Activated T-helper 1 cell treated with anti-CD3 and anti-CD28 coated beads, Interleukin-12 subunit alpha, Interleukin-12 subunit beta, Interleukin-2, Interleukin-4 antibody, amounts not matched to agents 30 ng/mL and 10 ng/mL and 1 ng/mL, durations not matched to agents 14 hours and 24 hours and 36 hours (primary cell): ENCODE measurements at regions not wholly inside any gene's neighbourhood (a gene's known extent, or its start where the extent isn't known, plus 50 kb on each side); places are given as distances from the start of the nearest gene placed in this dataset.

Source experiments
- DNase-seq: peaks from one replicate; pipeline ENCODE4 v3.0.0; 2021; ENCODE audit warnings: low spot score
- H3K27ac Mint-ChIP-seq: one replicate; pipeline ENCODE4 v1.8.0; 2021; ENCODE audit warnings: mild to moderate bottlenecking, mixed read lengths
- H3K27me3 Mint-ChIP-seq: one replicate; pipeline ENCODE4 v1.8.0; 2022; ENCODE audit warnings: mild to moderate bottlenecking, moderate library complexity, mixed read lengths; ENCODE audit not compliant: insufficient read depth
- H3K36me3 Mint-ChIP-seq: one replicate; pipeline ENCODE4 v1.8.0; 2021; ENCODE audit warnings: low read depth, mixed read lengths
- H3K4me1 Mint-ChIP-seq: one replicate; pipeline ENCODE4 v1.8.0; 2021; ENCODE audit warnings: low read depth, mixed read lengths
- H3K4me3 Mint-ChIP-seq: one replicate; pipeline ENCODE4 v1.8.0; 2021; ENCODE audit warnings: mild to moderate bottlenecking, moderate library complexity, mixed read lengths
- H3K9me3 Mint-ChIP-seq: one replicate; pipeline ENCODE4 v1.8.0; 2021; ENCODE audit warnings: mixed read lengths
- intact Hi-C: fragments of 100-400 bp; cut with micrococcal nuclease; formaldehyde crosslinking; loops from one replicate; pipeline ENCODE4 v1.15.1; 2024

DNA sequence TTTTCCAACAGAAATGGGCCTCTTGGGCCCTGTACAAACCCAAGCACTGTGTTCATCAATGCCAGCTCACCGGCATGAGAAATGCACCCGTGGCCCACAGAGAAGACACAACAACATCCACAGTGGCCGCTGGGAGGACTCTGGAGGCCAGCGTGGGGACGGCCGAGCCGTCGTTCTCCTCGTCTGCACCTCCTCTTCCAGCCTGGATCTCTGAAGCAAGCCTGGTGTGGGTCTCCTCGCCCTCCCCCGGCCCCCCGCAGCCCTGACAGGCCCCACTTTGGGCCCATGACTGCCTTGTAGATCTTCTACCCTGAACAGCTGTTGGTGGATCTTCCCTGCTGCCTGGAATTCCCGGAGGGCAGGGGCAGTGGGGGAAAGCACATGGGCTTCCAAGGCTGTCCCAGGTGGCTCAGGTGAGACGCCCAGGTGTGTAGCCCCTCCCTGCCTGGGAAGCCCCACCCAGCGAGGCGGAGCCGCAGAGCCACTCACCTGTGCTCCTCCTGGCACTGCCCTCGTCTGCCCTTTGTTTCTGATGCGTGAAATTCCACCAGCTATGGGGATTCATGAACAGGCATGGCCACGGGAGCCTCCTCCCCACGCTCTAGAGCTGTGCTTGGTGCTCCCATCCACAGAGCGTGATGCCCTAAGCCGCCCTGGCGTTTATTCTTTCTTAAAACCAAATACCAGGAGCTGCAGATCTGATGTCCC is 225.9 kb downstream of the BRD1 start:
- H3K9me3 Mint-ChIP-seq, result peaks cover 17% of the 10 kb centered on the region
- H3K36me3 Mint-ChIP-seq, result peaks cover 1% of the 10 kb centered on the region
- no peak overlapping the region for H3K27ac Mint-ChIP-seq
- intact Hi-C loops, result no loop called here
- no peak for DNase-seq
- H3K4me3 Mint-ChIP-seq, result no peak overlapping the region
- no peaks in the 10 kb centered on the region for H3K27me3 Mint-ChIP-seq
- no peaks in the 10 kb centered on the region for H3K4me1 Mint-ChIP-seq

DNA sequence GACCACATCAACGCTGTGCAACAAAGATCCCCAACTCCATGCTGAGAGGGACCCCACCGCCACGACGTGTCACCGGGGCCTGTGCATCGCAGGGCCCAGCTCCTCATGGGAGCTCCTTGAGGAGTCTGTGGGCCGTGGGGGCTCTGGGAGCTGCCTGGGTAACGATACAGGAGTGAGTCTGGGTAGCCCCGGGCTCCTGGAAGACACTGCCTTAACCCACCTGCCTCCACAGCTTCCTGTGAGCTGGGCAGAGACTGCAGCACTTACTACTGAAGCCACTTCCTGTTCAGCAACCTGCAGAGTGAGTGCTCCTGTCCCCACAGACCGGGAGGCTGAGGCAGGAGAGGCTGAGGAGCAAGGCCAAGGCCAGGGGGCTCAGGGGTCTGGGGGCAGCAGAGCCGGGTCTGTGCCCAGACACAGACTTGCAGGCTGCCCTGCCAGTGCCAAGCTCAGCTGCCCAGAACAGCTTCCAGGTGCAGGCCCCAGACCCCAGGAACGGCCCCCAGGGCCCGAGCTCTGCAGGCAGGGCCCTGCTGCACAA is 226.7 kb downstream of the BRD1 start:
- H3K4me1 Mint-ChIP-seq, result no peaks in the 10 kb centered on the region
- no peak overlapping the region for H3K4me3 Mint-ChIP-seq
- H3K27ac Mint-ChIP-seq, result no peak overlapping the region
- peaks cover 17% of the 10 kb centered on the region for H3K9me3 Mint-ChIP-seq
- peaks cover 1% of the 10 kb centered on the region for H3K36me3 Mint-ChIP-seq
- intact Hi-C loops, result no loop called here
- no peak for DNase-seq
- no peaks in the 10 kb centered on the region for H3K27me3 Mint-ChIP-seq

DNA sequence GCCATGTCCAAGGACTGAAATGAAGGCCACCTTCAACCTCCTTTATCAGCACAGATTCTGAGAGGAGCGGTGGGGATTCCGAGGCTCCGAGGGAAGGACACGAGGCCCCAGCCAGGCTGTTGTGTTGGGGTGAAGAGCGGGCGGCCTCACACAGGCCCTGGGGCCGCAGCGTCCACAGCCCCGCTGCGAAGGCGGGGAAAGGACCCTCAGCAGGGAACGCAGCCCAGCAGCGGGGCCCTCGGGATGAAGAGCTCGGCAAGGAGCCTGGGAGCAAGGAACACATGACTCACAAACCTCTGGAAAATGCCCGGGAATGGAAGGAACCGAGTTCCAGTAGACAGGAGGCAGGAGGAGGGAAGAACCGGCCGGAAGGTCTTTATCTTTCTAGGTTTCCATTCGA is 227.2 kb downstream of the BRD1 start:
- H3K4me3 Mint-ChIP-seq, result no peak overlapping the region
- H3K27me3 Mint-ChIP-seq, result no peaks in the 10 kb centered on the region
- intact Hi-C loops, result no loop called here
- peaks cover 1% of the 10 kb centered on the region for H3K36me3 Mint-ChIP-seq
- peaks cover 17% of the 10 kb centered on the region for H3K9me3 Mint-ChIP-seq
- H3K4me1 Mint-ChIP-seq, result no peaks in the 10 kb centered on the region
- no peak overlapping the region for H3K27ac Mint-ChIP-seq
- DNase-seq, result no peak

DNA sequence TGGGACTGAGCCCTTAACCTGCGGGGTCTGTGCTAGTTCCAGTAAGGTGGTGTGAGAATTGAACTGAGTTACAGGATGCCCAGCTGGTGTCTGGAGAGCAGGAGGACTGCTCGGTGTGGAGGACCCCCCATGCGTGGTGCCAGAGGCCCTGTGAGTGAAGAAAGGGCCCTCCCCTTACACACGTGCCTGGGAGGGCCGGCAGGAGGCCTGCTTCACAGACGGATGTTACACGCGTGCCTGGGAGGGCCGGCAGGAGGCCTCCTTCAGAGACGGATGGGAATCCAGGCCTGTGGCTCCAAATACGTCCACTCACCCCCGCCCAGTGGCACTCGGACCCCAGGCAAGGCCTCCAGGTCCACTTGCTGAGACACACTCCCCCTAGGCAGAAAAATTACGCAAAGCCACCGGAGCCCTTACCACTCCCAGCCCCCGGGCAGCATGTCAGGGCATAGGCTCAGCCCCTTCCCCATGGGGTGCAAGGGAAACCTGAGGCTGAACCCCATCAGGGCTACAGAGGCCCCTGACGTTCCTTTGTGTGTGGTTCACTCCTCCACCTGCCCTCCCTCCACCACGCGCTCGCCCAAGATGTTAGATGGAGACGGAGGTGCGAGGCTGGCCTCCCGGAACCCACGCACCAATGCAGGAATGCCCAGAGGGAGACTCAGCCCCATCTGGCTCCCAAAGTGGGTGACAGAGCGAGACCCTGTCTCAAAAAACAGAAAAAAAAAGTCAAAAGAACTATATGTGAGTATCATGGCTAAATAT is 227.8 kb downstream of the BRD1 start:
- intact Hi-C loops, result no loop called here
- no peak overlapping the region for H3K27ac Mint-ChIP-seq
- H3K4me3 Mint-ChIP-seq, result no peak overlapping the region
- H3K27me3 Mint-ChIP-seq, result no peaks in the 10 kb centered on the region
- no peaks in the 10 kb centered on the region for H3K4me1 Mint-ChIP-seq
- no peaks in the 10 kb centered on the region for H3K36me3 Mint-ChIP-seq
- no peak for DNase-seq
- peaks cover 11% of the 10 kb centered on the region for H3K9me3 Mint-ChIP-seq

DNA sequence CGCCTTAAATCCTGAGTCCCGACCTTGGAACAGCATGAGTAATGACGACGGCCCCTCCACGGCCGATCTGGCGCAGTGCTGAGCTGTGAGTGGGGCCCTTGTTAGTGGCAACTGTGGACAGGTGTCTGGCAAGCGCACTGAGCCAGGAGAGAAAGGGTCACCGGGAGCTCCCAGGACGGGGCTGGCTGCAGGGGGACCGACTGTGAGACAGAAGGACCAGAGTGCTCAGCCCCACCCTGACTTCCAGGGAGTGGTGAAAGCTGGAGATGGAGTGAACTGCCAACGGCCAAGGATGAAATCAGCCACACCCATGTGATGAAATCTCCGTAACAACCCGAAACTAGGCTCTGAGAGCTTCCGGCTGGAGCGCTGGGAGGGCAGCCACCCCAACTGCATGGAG is 228.6 kb downstream of the BRD1 start:
- Mint-ChIP-seq H3K36me3 (peaks cover 2% of the 10 kb centered on the region), H3K4me3 (no peak overlapping the region), H3K27me3 (no peaks in the 10 kb centered on the region), H3K9me3 (peaks cover 3% of the 10 kb centered on the region), H3K27ac (no peak overlapping the region), H3K4me1 (no peaks in the 10 kb centered on the region)
- no peak for DNase-seq
- intact Hi-C loops, result no loop called here

DNA sequence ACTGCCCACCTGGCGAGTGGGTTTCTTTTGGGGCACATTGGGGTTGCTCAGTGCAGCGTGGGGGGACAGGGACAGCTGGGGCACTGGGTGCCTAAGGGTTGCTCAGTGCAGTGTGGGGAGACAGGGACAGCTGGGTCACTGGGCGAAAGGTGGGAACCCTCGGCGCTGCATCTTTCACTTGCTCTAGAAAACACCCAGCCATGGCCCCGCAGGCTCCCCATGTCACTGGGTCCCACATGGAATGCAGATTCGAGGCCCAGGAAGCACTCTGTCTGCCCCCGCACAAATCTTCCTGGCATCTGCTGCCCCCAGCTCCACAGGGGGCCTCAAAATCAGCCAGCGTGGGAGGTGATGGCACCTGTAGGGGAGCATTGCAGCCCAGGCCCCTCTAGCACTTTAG is 229.3 kb downstream of the BRD1 start:
- Mint-ChIP-seq H3K36me3 (peaks cover 2% of the 10 kb centered on the region), H3K4me1 (no peaks in the 10 kb centered on the region), H3K27me3 (no peaks in the 10 kb centered on the region), H3K27ac (no peak overlapping the region), H3K4me3 (no peak overlapping the region), H3K9me3 (no peaks in the 10 kb centered on the region)
- no peak for DNase-seq
- intact Hi-C loops, result no loop called here

DNA sequence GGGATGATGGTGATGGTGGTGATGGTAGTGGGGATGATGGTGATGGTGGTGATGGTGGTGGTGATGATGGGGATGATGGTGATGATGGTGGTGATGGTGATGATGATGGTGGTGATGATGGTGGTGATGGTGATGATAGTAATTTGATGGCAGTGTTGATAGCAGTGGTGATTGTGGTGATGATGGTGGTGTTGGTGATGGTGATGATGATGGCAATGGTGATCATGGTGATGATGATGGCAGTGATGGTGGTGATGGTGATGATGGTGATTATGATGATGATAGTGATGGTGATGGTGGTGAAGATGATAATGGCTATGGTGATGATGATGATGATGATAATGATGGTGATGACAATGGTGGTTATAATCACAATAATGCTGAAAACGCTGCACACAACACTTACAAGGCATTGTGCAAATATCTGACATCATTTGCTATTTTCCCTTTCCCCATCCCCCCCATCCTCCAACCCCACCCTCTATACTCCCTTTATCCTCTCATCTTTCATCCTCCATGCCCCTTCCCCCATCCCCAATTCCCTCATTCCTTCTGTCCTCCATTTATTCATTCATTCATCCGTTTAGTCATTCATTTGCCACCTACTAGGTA is 230.1 kb downstream of the BRD1 start:
- Mint-ChIP-seq H3K27me3 (no peaks in the 10 kb centered on the region), H3K36me3 (peaks cover 2% of the 10 kb centered on the region), H3K4me3 (no peak overlapping the region), H3K27ac (no peak overlapping the region), H3K4me1 (no peaks in the 10 kb centered on the region), H3K9me3 (no peaks in the 10 kb centered on the region)
- no peak for DNase-seq
- intact Hi-C loops, result no loop called here

DNA sequence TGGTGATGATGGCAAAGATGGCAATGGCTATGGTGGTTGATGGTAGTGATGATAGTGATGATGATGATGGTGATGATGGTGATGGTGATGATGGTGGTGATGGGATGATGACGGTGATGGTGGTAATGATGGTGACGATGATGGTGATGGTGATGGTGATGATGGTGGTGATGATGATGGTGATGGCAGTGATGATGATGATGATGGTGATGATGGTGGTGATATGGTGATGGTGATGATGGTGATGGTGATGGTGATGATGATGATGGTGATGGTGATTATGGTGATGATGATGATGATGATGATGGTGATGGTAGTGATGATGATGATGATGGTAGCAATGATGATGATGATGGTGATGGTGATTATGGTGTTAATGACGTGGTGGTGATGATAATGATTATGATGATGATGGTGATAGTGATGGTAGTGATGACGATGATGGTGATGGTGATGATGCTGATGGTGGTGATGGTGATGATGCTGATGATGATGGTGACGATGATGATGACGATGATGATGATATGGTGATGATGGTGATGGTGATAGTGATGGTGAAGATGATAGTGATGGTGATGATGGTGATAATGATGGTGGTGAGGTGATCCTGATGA is 232.1 kb downstream of the BRD1 start:
- Mint-ChIP-seq H3K36me3 (peaks cover 2% of the 10 kb centered on the region), H3K27ac (no peak overlapping the region), H3K27me3 (no peaks in the 10 kb centered on the region), H3K9me3 (no peaks in the 10 kb centered on the region), H3K4me1 (no peaks in the 10 kb centered on the region), H3K4me3 (no peak overlapping the region)
- intact Hi-C loops, result no loop called here
- no peak for DNase-seq

DNA sequence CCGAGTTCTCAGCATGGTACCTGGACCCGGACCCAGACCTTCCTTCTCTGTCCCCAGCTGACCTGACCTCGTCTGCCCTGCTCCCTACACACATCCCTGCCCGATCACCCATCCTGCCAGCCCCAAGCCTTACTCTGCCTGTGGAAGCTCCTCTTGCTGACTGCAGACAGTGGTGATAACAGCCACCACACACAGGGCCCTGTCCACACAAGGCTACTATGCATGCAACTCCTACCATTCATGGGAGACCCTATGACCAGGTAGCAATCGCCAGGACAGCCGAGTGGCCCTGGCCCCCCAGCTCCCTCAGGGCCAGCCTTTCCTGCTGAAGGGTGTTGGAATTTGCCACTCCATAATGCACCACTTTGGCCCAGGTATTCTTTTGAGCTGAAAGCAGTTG is 233.6 kb downstream of the BRD1 start:
- H3K27me3 Mint-ChIP-seq, result no peaks in the 10 kb centered on the region
- peaks cover 2% of the 10 kb centered on the region for H3K36me3 Mint-ChIP-seq
- intact Hi-C loops, result no loop called here
- no peaks in the 10 kb centered on the region for H3K4me1 Mint-ChIP-seq
- no peak for DNase-seq
- no peaks in the 10 kb centered on the region for H3K9me3 Mint-ChIP-seq
- H3K4me3 Mint-ChIP-seq, result no peak overlapping the region
- no peak overlapping the region for H3K27ac Mint-ChIP-seq

DNA sequence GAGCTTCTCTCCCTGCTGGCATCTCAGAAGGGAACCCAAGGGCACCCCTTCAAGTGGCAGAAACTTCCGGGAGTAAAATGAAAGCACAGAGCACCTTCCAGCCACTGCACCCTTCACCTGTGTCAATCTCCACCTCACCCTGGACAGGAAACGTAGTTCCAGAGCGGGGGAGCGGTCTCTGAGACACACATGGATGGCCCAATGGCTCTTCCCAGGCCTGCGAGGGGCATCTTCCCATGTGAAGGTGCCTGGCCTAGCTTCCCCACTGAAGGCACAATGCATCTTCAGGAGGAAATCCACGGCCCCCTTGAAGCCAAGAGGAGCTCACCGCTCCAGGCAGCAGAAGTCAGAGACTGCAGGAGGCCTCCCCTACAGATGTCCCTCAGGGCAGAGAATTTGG is 234.2 kb downstream of the BRD1 start:
- H3K27me3 Mint-ChIP-seq, result no peaks in the 10 kb centered on the region
- DNase-seq, result no peak
- peaks cover 2% of the 10 kb centered on the region for H3K36me3 Mint-ChIP-seq
- no peaks in the 10 kb centered on the region for H3K9me3 Mint-ChIP-seq
- no peaks in the 10 kb centered on the region for H3K4me1 Mint-ChIP-seq
- H3K27ac Mint-ChIP-seq, result no peak overlapping the region
- no peak overlapping the region for H3K4me3 Mint-ChIP-seq
- intact Hi-C loops, result no loop called here

DNA sequence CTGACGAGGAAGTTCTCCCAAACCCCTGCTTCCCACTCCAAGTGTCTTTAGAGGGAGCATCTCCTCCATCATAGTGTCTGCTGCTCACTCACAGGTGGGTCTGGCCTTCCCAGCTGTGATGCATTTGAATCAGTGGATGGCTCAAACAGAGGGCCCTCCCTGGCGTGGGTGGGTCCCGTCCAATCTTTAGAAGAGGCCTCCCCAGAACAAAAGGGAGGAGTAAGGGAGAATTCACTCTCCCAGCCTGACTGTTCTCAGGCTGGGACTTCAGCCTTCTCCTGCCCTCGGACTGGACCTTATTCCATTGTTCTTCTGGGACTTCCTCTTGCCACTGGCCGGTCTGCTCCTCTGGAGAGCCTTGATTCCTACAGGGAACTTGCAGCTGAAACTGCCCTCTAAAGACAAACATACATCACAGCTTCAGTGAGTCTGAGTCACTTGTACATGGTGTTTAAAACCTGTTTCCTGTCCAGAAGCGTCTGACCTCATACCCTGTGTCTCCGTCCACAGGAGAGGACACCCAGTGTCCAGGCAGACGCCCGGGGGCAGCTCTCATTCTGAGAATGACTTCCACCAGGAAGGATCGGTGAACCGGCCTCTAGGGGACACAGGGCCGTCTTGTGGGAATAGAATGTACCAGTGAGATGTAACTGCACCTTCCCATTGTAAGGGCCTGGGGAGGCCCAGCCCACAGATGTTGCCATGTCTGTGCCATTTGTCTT is 234.7 kb downstream of the BRD1 start:
- intact Hi-C loops, result no loop called here
- Mint-ChIP-seq H3K27me3 (no peaks in the 10 kb centered on the region), H3K27ac (no peak overlapping the region), H3K9me3 (no peaks in the 10 kb centered on the region), H3K4me1 (no peaks in the 10 kb centered on the region), H3K36me3 (peaks cover 2% of the 10 kb centered on the region), H3K4me3 (no peak overlapping the region)
- no peak for DNase-seq

DNA sequence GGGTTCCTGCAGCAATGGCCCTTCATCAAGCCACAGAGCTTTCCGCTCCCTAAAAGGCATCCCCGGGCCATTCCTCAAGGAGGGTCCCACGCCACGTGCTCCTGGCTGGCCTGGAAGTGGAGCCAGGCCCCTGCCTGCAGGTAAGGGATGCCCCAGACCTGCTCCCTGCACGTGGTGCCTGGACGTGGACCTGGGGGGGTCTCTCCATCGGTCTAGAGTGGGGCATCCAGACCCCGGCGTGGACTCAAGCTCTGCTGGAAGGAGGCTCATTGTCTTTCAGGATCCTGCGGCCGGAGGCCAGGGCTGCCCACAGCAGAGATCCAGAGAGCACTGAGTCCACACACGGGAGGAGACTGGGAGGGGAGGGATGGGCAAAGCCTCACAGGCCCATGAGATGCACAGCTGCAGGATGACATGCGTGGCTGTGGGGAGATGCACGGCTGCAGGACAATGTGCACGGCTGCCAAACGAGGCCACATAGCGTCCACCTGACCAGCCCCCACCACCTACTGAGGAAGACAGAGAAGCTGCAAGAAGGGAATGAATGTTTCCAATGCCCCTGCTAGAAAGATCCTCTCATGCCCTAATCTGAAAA is 236.7 kb downstream of the BRD1 start:
- H3K4me3 Mint-ChIP-seq, result no peak overlapping the region
- H3K27ac Mint-ChIP-seq, result no peak overlapping the region
- no peak for DNase-seq
- intact Hi-C loops, result no loop called here
- H3K9me3 Mint-ChIP-seq, result no peaks in the 10 kb centered on the region
- H3K4me1 Mint-ChIP-seq, result no peaks in the 10 kb centered on the region
- H3K36me3 Mint-ChIP-seq, result peaks cover 2% of the 10 kb centered on the region
- no peaks in the 10 kb centered on the region for H3K27me3 Mint-ChIP-seq
